ENCODE measurements at regions not wholly inside any gene's neighbourhood (a gene's known extent, or its start where the extent isn't known, plus 50 kb on each side); places are given as distances from the start of the nearest gene placed in this dataset.
"Not testable (repeated sequence)": the region's sequence is repeated elsewhere in the genome, so short reads cannot be mapped to it uniquely, and the experiment has no call there.

- no peak for DNase-seq (ENCODE audit: low read depth)
Measured at GRCh38 chr12:69028941-69029729, 96.2 kb upstream of the CPM start.

- no peak for DNase-seq (ENCODE audit: low read depth)
Measured at GRCh38 chr12:69030321-69030720, 97.3 kb upstream of the CPM start.

DNA sequence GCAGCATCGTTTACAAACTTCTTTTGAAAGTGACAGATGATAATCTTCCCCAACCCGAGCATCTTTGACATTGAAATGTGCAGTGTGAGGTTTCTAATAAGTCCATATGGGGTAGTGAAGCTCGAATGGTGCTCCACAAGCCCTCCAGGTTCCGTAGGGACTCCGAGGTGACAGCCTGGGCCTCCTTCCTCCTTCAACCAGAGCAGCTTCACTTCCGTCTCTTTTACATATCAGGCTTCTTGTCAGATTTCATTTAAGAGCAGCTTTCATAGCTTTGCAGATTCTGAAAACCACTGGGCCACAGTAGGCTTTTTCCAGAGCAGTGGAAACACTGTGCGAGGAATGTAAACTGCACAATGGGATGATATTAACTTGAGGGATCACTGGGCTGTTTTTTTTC is 103.6 kb upstream of the CPM start:
- no peak for DNase-seq (ENCODE audit: low read depth)

- no peak for DNase-seq (ENCODE audit: low read depth)
Measured at GRCh38 chr12:69036999-69037398, 104.0 kb upstream of the CPM start.

DNA sequence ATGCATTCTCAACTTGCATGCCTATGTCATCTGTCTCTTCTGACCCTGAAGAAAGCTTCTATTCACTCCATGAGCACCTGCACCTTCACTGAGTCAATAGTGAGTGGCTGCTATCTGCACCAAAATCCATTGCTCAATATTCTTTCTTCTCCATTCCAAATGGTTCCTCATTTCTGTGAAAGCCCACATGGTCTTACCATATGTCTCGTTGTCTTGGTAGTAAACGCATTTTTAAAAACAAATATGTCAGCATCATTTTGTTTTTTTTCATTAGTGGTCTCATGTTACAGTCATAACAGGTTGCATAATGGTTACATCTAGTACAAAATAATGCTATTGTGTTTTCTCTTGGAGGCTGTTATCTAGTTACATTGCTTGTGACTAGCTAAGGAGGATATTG is 106.9 kb upstream of the CPM start:
- no peak for DNase-seq (ENCODE audit: low read depth)

GRCh38 chr12:69042557-69042956 is 109.6 kb upstream of the CPM start:
- DNase-seq (ENCODE audit: low read depth), result no peak

GRCh38 chr12:69042970-69043369 is 110.0 kb upstream of the CPM start:
- no peak for DNase-seq (ENCODE audit: low read depth)

- DNase-seq (ENCODE audit: low read depth), result no peak
Measured at GRCh38 chr12:69044887-69045286, 111.9 kb upstream of the CPM start.

DNA sequence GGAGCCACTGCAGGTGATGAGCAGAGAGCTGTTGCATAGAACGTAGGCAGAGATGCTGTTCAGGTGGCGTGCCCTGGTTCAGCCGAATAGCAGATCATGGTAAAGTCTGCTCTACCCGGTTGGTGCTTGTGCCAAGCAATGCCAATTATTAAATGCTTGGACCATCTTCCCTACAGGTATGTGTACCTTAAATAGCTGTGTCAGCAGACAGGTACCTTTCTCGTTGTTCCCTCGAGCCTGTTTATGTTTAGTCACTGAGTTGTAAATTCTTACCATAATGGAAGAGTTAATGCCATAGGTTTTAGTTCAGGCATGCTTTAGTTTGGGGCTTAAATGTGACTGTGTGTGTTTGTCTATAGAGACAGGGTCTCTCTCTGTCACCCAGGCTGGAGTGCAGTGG is 112.5 kb upstream of the CPM start:
- no peak for DNase-seq (ENCODE audit: low read depth)

DNA sequence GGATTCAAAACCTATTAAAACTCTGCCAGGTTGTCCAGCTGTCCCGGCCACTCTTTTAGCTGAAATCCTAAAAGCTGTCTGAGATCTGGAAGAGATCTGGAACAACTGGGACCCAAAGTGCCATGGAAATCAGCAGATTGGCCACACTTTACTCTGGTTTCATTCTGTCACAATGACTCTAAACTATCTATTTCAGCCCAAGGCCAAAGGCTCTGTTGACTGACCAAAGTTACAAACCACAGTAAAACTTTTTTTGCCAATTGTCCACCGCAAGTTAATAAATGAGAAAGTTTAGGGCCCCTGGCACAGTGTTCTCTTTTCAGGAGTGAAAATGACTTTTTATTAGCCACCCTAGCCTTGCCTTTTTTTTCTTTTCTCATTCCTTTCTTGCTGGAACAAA is 113.4 kb upstream of the CPM start:
- DNase-seq (ENCODE audit: low read depth), result no peak

GRCh38 chr12:69046920-69047319 is 113.9 kb upstream of the CPM start:
- DNase-seq (ENCODE audit: low read depth), result no peak

GRCh38 chr12:69047990-69048389 is 115.0 kb upstream of the CPM start:
- DNase-seq (ENCODE audit: low read depth), result no peak

DNA sequence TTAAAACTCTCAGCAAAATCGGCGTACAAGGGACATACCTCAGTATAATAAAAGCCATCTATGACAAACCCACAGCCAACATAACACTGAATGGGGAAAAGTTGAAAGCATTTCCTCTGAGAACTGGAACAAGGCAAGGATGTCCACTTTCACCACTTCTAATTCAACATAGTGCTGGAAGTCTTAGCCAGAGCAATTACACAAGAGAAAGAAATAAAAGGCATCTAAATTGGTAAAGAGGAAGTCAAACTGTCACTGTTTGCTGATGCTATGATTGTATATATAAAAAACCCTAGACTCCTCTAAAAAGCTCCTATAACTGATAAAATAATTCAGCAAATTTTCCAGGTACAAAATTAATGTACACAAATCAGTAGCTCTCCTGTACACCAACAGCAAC is 116.9 kb upstream of the CPM start:
- not testable (repeated sequence) for DNase-seq (ENCODE audit: low read depth)

DNA sequence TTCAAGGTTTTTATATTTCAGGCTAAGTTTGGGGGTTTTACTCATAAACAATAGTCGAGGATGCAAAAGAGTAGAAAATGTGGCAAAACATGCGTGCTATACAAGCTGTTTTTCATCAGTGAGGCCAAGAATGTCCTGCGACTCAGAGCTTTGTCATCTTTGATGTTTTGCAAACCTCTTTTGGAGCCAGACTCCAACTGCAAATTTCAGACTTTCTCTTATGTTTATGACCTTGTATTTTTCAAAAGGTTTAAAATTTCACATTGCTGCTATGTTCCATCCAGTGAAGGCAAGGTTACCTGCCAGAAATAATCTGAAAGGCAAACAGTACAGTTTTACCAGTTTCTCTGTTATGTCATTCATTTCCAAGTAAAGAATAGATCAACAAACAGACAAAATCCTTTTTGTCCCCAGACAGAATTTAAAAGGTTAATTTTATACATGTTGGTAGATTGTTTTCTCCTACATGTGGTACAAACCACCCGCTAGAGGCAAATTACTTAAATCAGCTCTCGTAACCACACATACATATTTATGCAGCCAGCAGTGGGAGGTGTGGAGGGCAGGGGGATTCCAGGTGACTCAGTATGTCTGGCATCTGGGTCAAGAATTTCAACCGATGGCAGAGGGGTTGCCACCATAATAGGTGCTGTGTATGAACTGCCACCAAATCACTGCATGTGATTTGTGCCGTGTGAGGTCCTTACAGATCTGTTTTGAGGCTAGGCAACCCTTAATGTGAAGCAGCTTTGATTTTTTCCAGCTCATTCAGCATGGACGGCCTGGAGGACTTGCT is 119.8 kb upstream of the CPM start:
- DNase-seq (ENCODE audit: low read depth), result no peak

- no peak for DNase-seq (ENCODE audit: low read depth)
Measured at GRCh38 chr12:69054343-69055056, 121.5 kb upstream of the CPM start.

- no peak for DNase-seq (ENCODE audit: low read depth)
Measured at GRCh38 chr12:69055280-69055679, 122.3 kb upstream of the CPM start.

- DNase-seq (ENCODE audit: low read depth), result no peak
Measured at GRCh38 chr12:69055706-69056105, 122.7 kb upstream of the CPM start.

GRCh38 chr12:69056743-69057515 is 124.0 kb upstream of the CPM start:
- DNase-seq (ENCODE audit: low read depth), result no peak

GRCh38 chr12:69057742-69058141 is 124.8 kb upstream of the CPM start:
- DNase-seq (ENCODE audit: low read depth), result no peak

- no peak for DNase-seq (ENCODE audit: low read depth)
Measured at GRCh38 chr12:69059465-69060457, 126.8 kb upstream of the CPM start.

GRCh38 chr12:69061574-69061973 is 128.6 kb upstream of the CPM start:
- no peak for DNase-seq (ENCODE audit: low read depth)
